AG10803 (cell line): ENCODE measurements at regions not wholly inside any gene's neighbourhood (a gene's known extent, or its start where the extent isn't known, plus 50 kb on each side); places are given as distances from the start of the nearest gene placed in this dataset.

Source experiments
- DNase-seq: peaks from one replicate; pipeline ENCODE4 v3.0.0; 2010; ENCODE audit warnings: low read depth
- H3K4me3 ChIP-seq: 2 replicates; pipeline ENCODE4 v1.5.1; 2011; ENCODE audit warnings: mild to moderate bottlenecking, low read length, control low read depth
- TF ChIP-seq, protein P1 (sequence below): conservative IDR thresholded peaks from 2 replicates; pipeline ENCODE4 v1.5.1; 2011; ENCODE audit warnings: mild to moderate bottlenecking, low read length, control low read depth, inconsistent platforms

DNA sequence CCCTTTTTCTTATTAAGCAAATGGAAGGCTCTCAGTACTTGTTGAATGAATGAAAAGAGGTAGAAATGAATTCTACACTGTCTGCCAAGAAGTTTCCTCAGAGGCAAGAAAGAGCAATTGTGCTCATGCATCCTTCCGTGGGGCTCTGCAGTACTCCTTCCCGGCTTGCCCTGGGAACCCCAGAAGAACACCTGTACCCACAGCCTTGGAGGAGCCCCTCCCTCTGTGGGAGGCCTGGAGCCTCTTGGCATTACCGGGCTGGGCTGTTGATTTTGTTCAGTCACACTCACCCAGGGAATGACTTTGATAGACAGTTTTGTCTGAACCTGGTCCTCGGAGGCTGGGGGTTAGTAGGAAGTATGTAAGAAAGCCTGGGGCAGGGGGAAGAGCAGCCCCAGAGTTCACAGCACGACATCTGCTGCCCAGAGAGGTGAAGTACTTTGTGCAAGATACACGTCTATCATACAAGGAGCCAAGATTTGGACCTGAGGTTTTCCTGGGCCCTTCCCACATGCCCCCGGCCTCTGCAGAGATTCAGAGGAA, 134.8 kb upstream of the GDF10 start:
- no peak overlapping the region for H3K4me3 ChIP-seq
- TF ChIP-seq, protein P1, sequence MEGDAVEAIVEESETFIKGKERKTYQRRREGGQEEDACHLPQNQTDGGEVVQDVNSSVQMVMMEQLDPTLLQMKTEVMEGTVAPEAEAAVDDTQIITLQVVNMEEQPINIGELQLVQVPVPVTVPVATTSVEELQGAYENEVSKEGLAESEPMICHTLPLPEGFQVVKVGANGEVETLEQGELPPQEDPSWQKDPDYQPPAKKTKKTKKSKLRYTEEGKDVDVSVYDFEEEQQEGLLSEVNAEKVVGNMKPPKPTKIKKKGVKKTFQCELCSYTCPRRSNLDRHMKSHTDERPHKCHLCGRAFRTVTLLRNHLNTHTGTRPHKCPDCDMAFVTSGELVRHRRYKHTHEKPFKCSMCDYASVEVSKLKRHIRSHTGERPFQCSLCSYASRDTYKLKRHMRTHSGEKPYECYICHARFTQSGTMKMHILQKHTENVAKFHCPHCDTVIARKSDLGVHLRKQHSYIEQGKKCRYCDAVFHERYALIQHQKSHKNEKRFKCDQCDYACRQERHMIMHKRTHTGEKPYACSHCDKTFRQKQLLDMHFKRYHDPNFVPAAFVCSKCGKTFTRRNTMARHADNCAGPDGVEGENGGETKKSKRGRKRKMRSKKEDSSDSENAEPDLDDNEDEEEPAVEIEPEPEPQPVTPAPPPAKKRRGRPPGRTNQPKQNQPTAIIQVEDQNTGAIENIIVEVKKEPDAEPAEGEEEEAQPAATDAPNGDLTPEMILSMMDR = no peak
- no peak for DNase-seq

DNA sequence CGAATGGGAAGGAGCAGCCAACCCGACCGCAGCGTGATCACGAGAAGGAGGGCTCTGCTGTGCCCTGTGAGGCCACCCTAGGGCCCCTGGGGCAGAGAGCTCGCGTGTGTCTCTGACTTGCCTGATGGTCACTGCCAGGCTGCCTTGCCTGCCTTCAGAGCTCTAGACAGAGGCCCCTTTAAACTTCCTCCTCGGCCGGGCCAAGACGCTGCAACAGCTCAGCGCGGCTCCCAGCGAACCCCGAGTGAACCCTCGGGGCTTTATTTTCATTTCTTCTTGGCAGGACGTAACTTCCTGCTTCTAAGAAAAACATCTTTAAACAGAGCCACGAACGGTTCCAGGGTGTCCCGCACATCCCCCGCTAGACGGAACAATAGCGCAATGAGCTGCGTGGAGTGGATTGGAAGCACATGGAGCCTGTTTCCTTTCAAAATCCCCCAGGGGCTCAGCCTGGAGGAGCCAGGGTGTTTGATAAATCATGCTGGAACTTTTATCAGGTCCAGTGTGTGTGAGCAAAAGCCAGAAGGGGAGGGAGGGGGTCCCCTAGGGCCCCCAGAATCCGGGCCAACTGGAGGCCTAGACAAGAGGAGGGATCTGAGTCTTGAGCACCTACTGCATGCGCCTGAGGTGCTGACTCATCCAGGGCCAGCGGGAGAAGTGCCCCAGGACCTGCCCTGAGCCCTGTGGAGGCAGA, 134.1 kb upstream of the GDF10 start:
- TF ChIP-seq, protein P1 = no peak
- H3K4me3 ChIP-seq = peak overlapping the region; percentile 9; the same call in 1 of the 2 replicates
- DNase-seq = peak; percentile 74

DNA sequence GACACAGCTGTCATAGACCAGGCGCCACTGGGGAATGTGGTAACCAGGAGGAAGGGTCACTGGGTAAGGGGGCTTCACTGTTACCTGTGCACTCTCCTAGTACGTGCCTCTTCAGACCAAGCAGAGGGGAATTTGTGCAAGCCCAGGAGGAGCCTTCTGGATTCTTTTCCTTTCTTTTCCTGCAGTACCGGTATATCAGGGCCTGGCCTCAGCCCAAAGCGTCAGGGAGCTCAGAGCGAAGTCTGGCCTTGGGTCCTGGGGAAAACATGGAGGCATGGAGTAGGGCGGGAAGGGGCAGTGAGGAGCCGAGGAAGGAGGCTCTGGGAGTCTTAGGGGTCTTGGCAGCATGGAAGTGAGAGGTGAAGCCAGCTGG, 133.6 kb upstream of the GDF10 start:
- no peak overlapping the region for H3K4me3 ChIP-seq
- no peak for DNase-seq
- TF ChIP-seq, protein P1 = no peak

DNA sequence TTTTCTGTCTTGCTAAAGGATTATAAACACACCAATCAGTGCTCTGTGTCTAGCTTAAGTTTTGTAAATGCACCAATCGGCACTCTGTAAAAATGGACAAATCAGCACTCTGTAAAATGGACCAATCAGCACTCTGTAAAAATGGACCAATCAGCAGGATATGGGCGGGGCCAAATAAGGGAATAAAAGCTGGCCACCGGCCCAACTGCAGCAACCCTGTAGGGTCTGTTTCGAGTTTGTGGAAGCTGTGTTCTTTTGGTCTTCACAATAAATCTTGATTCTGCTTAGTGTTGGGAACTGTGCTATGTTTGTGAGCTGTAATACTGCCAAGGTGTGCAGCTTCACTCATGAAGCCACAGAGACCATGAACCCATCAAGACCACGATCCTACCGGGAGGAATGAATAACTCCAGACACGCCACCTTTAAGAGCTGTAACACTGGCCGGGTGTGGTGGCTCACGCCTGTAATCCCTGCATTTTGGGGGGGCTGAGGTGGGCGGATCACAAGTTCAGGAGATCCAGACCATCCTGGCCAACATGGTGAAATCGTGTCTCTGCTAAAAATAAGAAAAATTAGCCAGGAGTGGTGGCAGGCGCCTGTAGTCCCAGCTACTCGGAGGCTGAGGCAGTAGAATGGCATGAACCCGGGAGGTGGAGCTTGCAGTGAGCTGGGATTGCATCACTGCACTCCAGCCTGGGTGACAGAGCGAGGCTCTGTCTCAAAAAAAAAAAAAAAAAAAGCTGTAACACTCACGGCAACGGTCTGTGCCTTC, 133.0 kb upstream of the GDF10 start:
- peak; percentile 78 for DNase-seq
- H3K4me3 ChIP-seq = peak overlapping the region; percentile 43
- TF ChIP-seq, protein P1 = peak; percentile 26

DNA sequence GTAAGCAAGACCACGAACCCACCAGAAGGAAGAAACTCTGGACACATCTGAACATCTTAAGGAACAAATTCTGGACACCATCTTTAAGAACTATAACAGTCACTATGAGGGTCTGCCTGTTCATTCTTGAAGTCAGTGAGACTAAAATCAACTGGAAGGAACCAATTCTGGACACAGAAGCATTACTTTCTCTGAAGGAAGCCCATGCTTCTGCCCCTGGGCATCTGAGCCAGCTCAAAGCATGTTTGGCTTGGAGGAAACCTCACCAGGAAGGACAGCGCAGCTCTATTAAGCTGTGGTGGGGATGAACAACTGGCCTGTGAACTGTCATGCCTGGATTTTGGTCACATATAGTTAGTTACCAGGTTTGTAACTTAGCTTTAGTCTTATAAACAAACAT, 132.4 kb upstream of the GDF10 start:
- TF ChIP-seq, protein P1 = no peak
- no peak for DNase-seq
- peak overlapping the region; percentile 20 for H3K4me3 ChIP-seq

DNA sequence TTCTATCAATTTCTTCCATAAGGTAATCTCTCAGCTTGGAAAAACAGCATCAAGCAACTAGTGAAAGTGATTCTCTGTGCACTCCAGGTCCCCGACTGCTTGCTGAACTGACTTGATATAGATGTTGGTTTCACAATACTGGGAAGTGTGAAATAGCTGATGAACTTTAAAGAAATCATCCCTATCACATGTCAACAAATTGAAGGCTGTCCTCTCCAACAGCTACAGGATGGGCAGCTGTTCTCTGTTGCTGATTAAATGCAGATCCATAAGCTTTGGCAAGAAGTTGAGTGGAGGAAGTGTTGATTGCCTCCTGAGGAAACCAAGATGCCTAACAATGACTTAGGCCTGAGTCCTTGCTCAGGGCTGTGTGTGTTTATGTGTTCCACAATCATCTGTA, 130.4 kb upstream of the GDF10 start:
- DNase-seq = peak; percentile 33
- TF ChIP-seq, protein P1 = no peak
- H3K4me3 ChIP-seq = no peak overlapping the region
